Upper lobe of right lung (tissue), 1 donor: ENCODE measurements at regions not wholly inside any gene's neighbourhood (a gene's known extent, or its start where the extent isn't known, plus 50 kb on each side); places are given as distances from the start of the nearest gene placed in this dataset.

Experiments used
- ATAC-seq: fragments of 200-7000 bp; cut with Tn5 transposase; one replicate; pipeline ENCODE4 v1.9.1; 2020; ENCODE audit warnings: mild to moderate bottlenecking, moderate library complexity
- DNase-seq: peaks from one replicate; pipeline ENCODE4 v3.0.0-alpha.2; 2020
- H3K27ac ChIP-seq: fragments of 200-600 bp; one replicate; pipeline ENCODE4 v1.8.0; 2022
- H3K27me3 ChIP-seq: fragments of 200-600 bp; one replicate; pipeline ENCODE4 v1.8.0; 2022; ENCODE audit warnings: mild to moderate bottlenecking
- H3K36me3 ChIP-seq: fragments of 200-600 bp; one replicate; pipeline ENCODE4 v1.8.0; 2022
- H3K4me1 ChIP-seq: fragments of 200-600 bp; one replicate; pipeline ENCODE4 v1.8.0; 2022
- H3K4me3 ChIP-seq: fragments of 200-600 bp; one replicate; pipeline ENCODE4 v1.8.0; 2022; ENCODE audit warnings: mild to moderate bottlenecking
- H3K9me3 ChIP-seq: fragments of 200-600 bp; one replicate; pipeline ENCODE4 v1.8.0; 2022
- CTCF ChIP-seq: fragments of 200-600 bp; IDR thresholded peaks from one replicate; pipeline ENCODE4 v1.8.0; 2022; ENCODE audit warnings: antibody characterized with exemption
- intact Hi-C: fragments of 100-400 bp; cut with DNase I; formaldehyde crosslinking; loops from one replicate; pipeline ENCODE4 v1.11.0; 2022
- donor health status: DM: no; HTN: yes; CAD: no; lungs with severe emphysema.

GRCh38 chr7:63040966-63041610 lies 957.6 kb upstream of the ZNF722 start:
- DNase-seq (no peak), ATAC-seq (no peak)
- Histone ChIP-seq H3K36me3 (no peaks in the 10 kb centered on the region), H3K9me3 (no peaks in the 10 kb centered on the region), H3K4me3 (no peak overlapping the region), H3K27ac (no peak overlapping the region), H3K27me3 (no peaks in the 10 kb centered on the region), H3K4me1 (no peaks in the 10 kb centered on the region)
- TF ChIP-seq CTCF: no peak
- intact Hi-C loops: no loop called here

GRCh38 chr7:63041786-63042185 lies 956.9 kb upstream of the ZNF722 start:
- TF ChIP-seq CTCF: no peak
- H3K27me3 ChIP-seq: no peaks in the 10 kb centered on the region
- no peak overlapping the region for H3K4me3 ChIP-seq
- no peaks in the 10 kb centered on the region for H3K9me3 ChIP-seq
- H3K27ac ChIP-seq: no peak overlapping the region
- DNase-seq: no peak
- H3K36me3 ChIP-seq: no peaks in the 10 kb centered on the region
- no peaks in the 10 kb centered on the region for H3K4me1 ChIP-seq
- no peak for ATAC-seq
- intact Hi-C loops: no loop called here

- TF ChIP-seq CTCF: no peak
- intact Hi-C loops: no loop called here
- Histone ChIP-seq H3K27ac (no peak overlapping the region), H3K36me3 (no peaks in the 10 kb centered on the region), H3K9me3 (no peaks in the 10 kb centered on the region), H3K4me3 (no peak overlapping the region), H3K27me3 (no peaks in the 10 kb centered on the region), H3K4me1 (no peaks in the 10 kb centered on the region)
- ATAC-seq: no peak
- no peak for DNase-seq
These were observed 955.7 kb upstream of the ZNF722 start for GRCh38 chr7:63042730-63043511.

GRCh38 chr7:63043657-63044543 lies 954.7 kb upstream of the ZNF722 start:
- no peak overlapping the region for H3K4me3 ChIP-seq
- no peak for ATAC-seq
- no peak for DNase-seq
- H3K4me1 ChIP-seq: no peaks in the 10 kb centered on the region
- no peaks in the 10 kb centered on the region for H3K36me3 ChIP-seq
- no peaks in the 10 kb centered on the region for H3K9me3 ChIP-seq
- H3K27ac ChIP-seq: no peak overlapping the region
- intact Hi-C loops: no loop called here
- no peaks in the 10 kb centered on the region for H3K27me3 ChIP-seq
- no peak for TF ChIP-seq CTCF

- ATAC-seq (no peak), DNase-seq (no peak)
- no peak for TF ChIP-seq CTCF
- intact Hi-C loops: no loop called here
- no peak overlapping the region for H3K4me3 ChIP-seq
- H3K9me3 ChIP-seq: no peaks in the 10 kb centered on the region
- no peaks in the 10 kb centered on the region for H3K27me3 ChIP-seq
- no peak overlapping the region for H3K27ac ChIP-seq
- H3K36me3 ChIP-seq: no peaks in the 10 kb centered on the region
- no peaks in the 10 kb centered on the region for H3K4me1 ChIP-seq
These were observed 953.9 kb upstream of the ZNF722 start for GRCh38 chr7:63044721-63045120.
